Neural cell (in vitro differentiated cells): ENCODE measurements at regions not wholly inside any gene's neighbourhood (a gene's known extent, or its start where the extent isn't known, plus 50 kb on each side); places are given as distances from the start of the nearest gene placed in this dataset.

Experiments
- CTCF ChIP-seq: fragments of 450-650 bp; IDR thresholded peaks from 2 replicates; pipeline ENCODE4 v1.5.1; 2014; ENCODE audit warnings: antibody characterized with exemption, mild to moderate bottlenecking, moderate library complexity; ENCODE audit not compliant: poor library complexity, severe bottlenecking
- EP300 ChIP-seq: fragments of 450-650 bp; conservative IDR thresholded peaks from 2 replicates; pipeline ENCODE4 v1.6.1; 2014; ENCODE audit warnings: antibody characterized with exemption, mild to moderate bottlenecking, moderate library complexity; ENCODE audit not compliant: poor library complexity, severe bottlenecking
- EZH2 ChIP-seq: fragments of 200-600, 300-800 bp; shearing (Covaris generic), sonication (generic); IDR thresholded peaks from 2 replicates; pipeline ENCODE4 v1.6.1; 2014; ENCODE audit warnings: antibody characterized with exemption, low read length, borderline replicate concordance, mild to moderate bottlenecking; ENCODE audit not compliant: insufficient read depth, poor library complexity, severe bottlenecking
- RAD21 ChIP-seq: fragments of 450-650 bp; conservative IDR thresholded peaks from 2 replicates; pipeline ENCODE4 v1.6.1; 2014; ENCODE audit warnings: antibody characterized with exemption, mild to moderate bottlenecking, moderate library complexity
- TAF1 ChIP-seq: IDR thresholded peaks from 2 replicates; pipeline ENCODE4 v1.6.1; 2012; ENCODE audit warnings: low read depth

GRCh38 chr6:134413241-134413643 is 95.3 kb upstream of the SGK1 start:
- no peak for TF ChIP-seq CTCF
- TF ChIP-seq RAD21, result no peak
- no peak for TF ChIP-seq EZH2
- no peak for TF ChIP-seq TAF1
- TF ChIP-seq EP300, result no peak
